Neural crest cell (in vitro differentiated cells): ENCODE measurements at regions not wholly inside any gene's neighbourhood (a gene's known extent, or its start where the extent isn't known, plus 50 kb on each side); places are given as distances from the start of the nearest gene placed in this dataset.

Experiments used
- DNase-seq: peaks from one replicate; pipeline ENCODE4 v3.0.0; 2021; ENCODE audit warnings: low read depth, mixed read lengths, low spot score
- H3K27ac Mint-ChIP-seq: one replicate; pipeline ENCODE4 v1.8.0; 2021; ENCODE audit warnings: mild to moderate bottlenecking, mixed read lengths; ENCODE audit not compliant: unreplicated experiment
- H3K27me3 Mint-ChIP-seq: 2 replicates; pipeline ENCODE4 v1.8.0; 2021; ENCODE audit warnings: low read depth, mild to moderate bottlenecking, mixed read lengths
- H3K36me3 Mint-ChIP-seq: 2 replicates; pipeline ENCODE4 v1.8.0; 2021; ENCODE audit warnings: low read depth, mild to moderate bottlenecking, mixed read lengths
- H3K4me1 Mint-ChIP-seq: 2 replicates; pipeline ENCODE4 v1.8.0; 2021; ENCODE audit warnings: mixed read lengths
- H3K4me3 Mint-ChIP-seq: one replicate; pipeline ENCODE4 v1.8.0; 2021; ENCODE audit warnings: mild to moderate bottlenecking, mixed read lengths
- H3K9me3 Mint-ChIP-seq: 2 replicates; pipeline ENCODE4 v1.8.0; 2021; ENCODE audit warnings: mixed read lengths
- CTCF ChIP-seq: fragments of 200-600 bp; sonication (generic); conservative IDR thresholded peaks from 2 replicates; pipeline ENCODE4 v1.5.0; 2021; ENCODE audit warnings: antibody characterized with exemption, mild to moderate bottlenecking

- Mint-ChIP-seq H3K27me3 (no peaks in the 10 kb centered on the region), H3K9me3 (no peaks in the 10 kb centered on the region), H3K36me3 (no peaks in the 10 kb centered on the region), H3K4me3 (no peak overlapping the region), H3K27ac (no peak overlapping the region), H3K4me1 (no peaks in the 10 kb centered on the region)
- DNase-seq: no peak
- TF ChIP-seq CTCF: no peak
These were observed 362.0 kb downstream of the ZPLD1 start for GRCh38 chr3:102796804-102797203.

GRCh38 chr3:102802819-102803420 is 368.1 kb downstream of the ZPLD1 start:
- H3K36me3 Mint-ChIP-seq: no peaks in the 10 kb centered on the region
- H3K4me3 Mint-ChIP-seq: no peak overlapping the region
- no peaks in the 10 kb centered on the region for H3K4me1 Mint-ChIP-seq
- TF ChIP-seq CTCF: no peak
- no peaks in the 10 kb centered on the region for H3K9me3 Mint-ChIP-seq
- H3K27me3 Mint-ChIP-seq: no peaks in the 10 kb centered on the region
- H3K27ac Mint-ChIP-seq: no peak overlapping the region
- no peak for DNase-seq

GRCh38 chr3:102810937-102811336 is 376.1 kb downstream of the ZPLD1 start:
- Mint-ChIP-seq H3K27me3 (no peaks in the 10 kb centered on the region), H3K9me3 (no peaks in the 10 kb centered on the region), H3K36me3 (no peaks in the 10 kb centered on the region), H3K4me3 (no peak overlapping the region), H3K27ac (no peak overlapping the region), H3K4me1 (peaks cover 10% of the 10 kb centered on the region)
- TF ChIP-seq CTCF: no peak
- no peak for DNase-seq

- H3K27ac Mint-ChIP-seq: no peak overlapping the region
- no peaks in the 10 kb centered on the region for H3K27me3 Mint-ChIP-seq
- TF ChIP-seq CTCF: no peak
- H3K36me3 Mint-ChIP-seq: no peaks in the 10 kb centered on the region
- no peak for DNase-seq
- no peaks in the 10 kb centered on the region for H3K9me3 Mint-ChIP-seq
- no peak overlapping the region for H3K4me3 Mint-ChIP-seq
- no peaks in the 10 kb centered on the region for H3K4me1 Mint-ChIP-seq
These were observed 391.8 kb downstream of the ZPLD1 start for GRCh38 chr3:102826636-102827035.

- no peak for TF ChIP-seq CTCF
- H3K27ac Mint-ChIP-seq: no peak overlapping the region
- no peaks in the 10 kb centered on the region for H3K27me3 Mint-ChIP-seq
- H3K4me1 Mint-ChIP-seq: no peaks in the 10 kb centered on the region
- no peak for DNase-seq
- no peaks in the 10 kb centered on the region for H3K9me3 Mint-ChIP-seq
- no peak overlapping the region for H3K4me3 Mint-ChIP-seq
- H3K36me3 Mint-ChIP-seq: no peaks in the 10 kb centered on the region
These were observed 392.6 kb downstream of the ZPLD1 start for GRCh38 chr3:102827386-102827785.
